ENCODE measurements at regions not wholly inside any gene's neighbourhood (a gene's known extent, or its start where the extent isn't known, plus 50 kb on each side); places are given as distances from the start of the nearest gene placed in this dataset.

- no peak overlapping the region for H3K4me3 ChIP-seq (ENCODE audit: low read depth, low read length)
- TF ChIP-seq, protein P1, sequence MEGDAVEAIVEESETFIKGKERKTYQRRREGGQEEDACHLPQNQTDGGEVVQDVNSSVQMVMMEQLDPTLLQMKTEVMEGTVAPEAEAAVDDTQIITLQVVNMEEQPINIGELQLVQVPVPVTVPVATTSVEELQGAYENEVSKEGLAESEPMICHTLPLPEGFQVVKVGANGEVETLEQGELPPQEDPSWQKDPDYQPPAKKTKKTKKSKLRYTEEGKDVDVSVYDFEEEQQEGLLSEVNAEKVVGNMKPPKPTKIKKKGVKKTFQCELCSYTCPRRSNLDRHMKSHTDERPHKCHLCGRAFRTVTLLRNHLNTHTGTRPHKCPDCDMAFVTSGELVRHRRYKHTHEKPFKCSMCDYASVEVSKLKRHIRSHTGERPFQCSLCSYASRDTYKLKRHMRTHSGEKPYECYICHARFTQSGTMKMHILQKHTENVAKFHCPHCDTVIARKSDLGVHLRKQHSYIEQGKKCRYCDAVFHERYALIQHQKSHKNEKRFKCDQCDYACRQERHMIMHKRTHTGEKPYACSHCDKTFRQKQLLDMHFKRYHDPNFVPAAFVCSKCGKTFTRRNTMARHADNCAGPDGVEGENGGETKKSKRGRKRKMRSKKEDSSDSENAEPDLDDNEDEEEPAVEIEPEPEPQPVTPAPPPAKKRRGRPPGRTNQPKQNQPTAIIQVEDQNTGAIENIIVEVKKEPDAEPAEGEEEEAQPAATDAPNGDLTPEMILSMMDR (conservative IDR thresholded peaks at IDR 0.05; ENCODE audit: low read depth, low read length): no peak
- peak; percentile 32 for DNase-seq (ENCODE audit: low read depth)
Measured at GRCh38 chr21:43343992-43344886, 82.7 kb downstream of the SIK1 start.

- no peak overlapping the region for H3K4me3 ChIP-seq (ENCODE audit: low read depth, low read length)
- no peak for DNase-seq (ENCODE audit: low read depth)
- TF ChIP-seq, protein P1 (conservative IDR thresholded peaks at IDR 0.05; ENCODE audit: low read depth, low read length): no peak
Measured at GRCh38 chr21:43343095-43343991, 83.6 kb downstream of the SIK1 start.

DNA sequence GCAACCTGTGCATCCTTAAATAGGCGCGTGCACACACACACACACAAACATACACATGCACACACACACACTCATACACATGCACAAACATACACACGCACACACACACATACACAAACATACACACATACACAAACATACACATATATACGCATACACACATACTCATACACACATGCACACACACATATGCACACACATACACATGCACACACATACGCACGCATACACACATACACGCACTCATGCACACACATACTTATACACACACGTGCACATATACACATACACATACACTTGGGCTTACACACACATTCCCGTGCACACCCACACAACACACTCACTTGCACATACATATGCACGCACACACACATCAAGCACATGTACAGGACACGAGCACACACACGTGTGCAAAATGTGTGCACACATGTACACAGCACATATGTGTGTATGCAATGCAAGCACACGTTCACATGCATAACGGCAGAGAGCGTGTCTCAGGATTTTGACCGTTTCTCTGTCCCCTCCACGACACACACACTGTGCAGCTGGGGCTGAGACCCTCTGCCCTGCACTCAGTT lies 84.5 kb downstream of the SIK1 start:
- no peak for DNase-seq (ENCODE audit: low read depth)
- no peak overlapping the region for H3K4me3 ChIP-seq (ENCODE audit: low read depth, low read length)
- TF ChIP-seq, protein P1 (conservative IDR thresholded peaks at IDR 0.05; ENCODE audit: low read depth, low read length): no peak

DNA sequence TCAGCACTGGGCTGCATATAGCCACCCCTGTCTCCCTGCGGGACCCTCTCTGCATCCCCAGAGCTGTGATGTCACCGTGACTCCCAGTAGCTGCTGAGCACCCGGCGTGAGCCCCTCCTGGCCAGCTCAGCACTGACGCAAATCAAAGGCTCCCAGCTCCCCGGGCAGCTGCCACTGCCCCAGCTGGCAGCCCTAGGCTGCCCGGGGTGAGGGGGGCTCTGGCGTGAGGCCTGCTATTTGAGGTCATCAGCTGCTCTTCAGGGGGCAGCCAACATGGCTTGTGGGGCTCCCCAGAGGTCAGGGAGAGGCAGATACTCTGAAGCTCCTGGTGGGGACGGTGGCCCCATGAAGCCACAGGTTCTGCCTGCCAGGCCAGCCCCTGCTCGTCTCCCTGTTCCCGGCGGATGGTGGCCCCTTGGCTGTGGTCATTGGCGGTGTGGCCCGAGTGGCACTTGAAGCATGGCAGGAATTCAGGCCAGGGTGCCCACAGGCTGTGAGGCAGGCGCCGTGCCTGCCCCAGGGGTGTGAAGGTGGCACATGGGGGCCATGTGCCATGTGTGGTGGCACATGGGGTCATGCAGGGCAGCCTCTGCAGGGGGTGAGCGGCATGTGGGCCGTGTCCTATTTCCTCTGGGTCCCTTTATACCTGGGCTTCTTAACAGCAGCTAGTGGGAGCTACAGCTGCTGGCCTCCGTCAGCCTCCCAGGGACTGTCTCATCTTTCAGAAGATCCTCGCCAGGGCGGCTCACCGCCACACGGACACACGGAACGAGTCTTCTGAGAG lies 85.4 kb downstream of the SIK1 start:
- no peak overlapping the region for H3K4me3 ChIP-seq (ENCODE audit: low read depth, low read length)
- DNase-seq (ENCODE audit: low read depth): peak; percentile 45
- TF ChIP-seq, protein P1 (conservative IDR thresholded peaks at IDR 0.05; ENCODE audit: low read depth, low read length): no peak

GRCh38 chr21:43340491-43341377 lies 86.2 kb downstream of the SIK1 start:
- TF ChIP-seq, protein P1 (conservative IDR thresholded peaks at IDR 0.05; ENCODE audit: low read depth, low read length): no peak
- peak; percentile 92 for DNase-seq (ENCODE audit: low read depth)
- no peak overlapping the region for H3K4me3 ChIP-seq (ENCODE audit: low read depth, low read length)

Data from choroid plexus epithelial cell (primary cell).